DMS 273 (cell line): ENCODE measurements at regions not wholly inside any gene's neighbourhood (a gene's known extent, or its start where the extent isn't known, plus 50 kb on each side); places are given as distances from the start of the nearest gene placed in this dataset.
A peak's percentile ranks its signal among the peaks of the same experiment; 100 is the strongest.

Experiments
- DNase-seq: peaks from one replicate; lab custom pipeline; 2025; ENCODE audit not compliant: unreplicated experiment; lab: John Stamatoyannopoulos, UW

GRCh38 chr19:29467824-29468401 lies 57.9 kb upstream of the VSTM2B start:
- DNase-seq: peak; percentile 60

GRCh38 chr19:29475469-29475868 lies 50.3 kb upstream of the VSTM2B start:
- DNase-seq: no peak
